ENCODE measurements at regions not wholly inside any gene's neighbourhood (a gene's known extent, or its start where the extent isn't known, plus 50 kb on each side); places are given as distances from the start of the nearest gene placed in this dataset.

- 65 to 78% (median 71%) methylated on average over 15 of the region's 15 CpGs for WGBS, 3 donors
These were observed 688.1 kb downstream of the BRD1 start for GRCh38 chr22:49139492-49140151.

GRCh38 chr22:49138250-49138790 lies 689.4 kb downstream of the BRD1 start:
- TF ChIP-seq POLR2A (IDR thresholded peaks at IDR 0.05) (no peak), EP300 (IDR thresholded peaks at IDR 0.05) (no peak), CTCF (IDR thresholded peaks at IDR 0.05) (no peak)
- Histone ChIP-seq H3K4me1 (ENCODE audit: insufficient read depth) (no peaks in the 10 kb centered on the region), H3K9me3 (no peaks in the 10 kb centered on the region), H3K4me3 (no peak overlapping the region), H3K27me3 (no peaks in the 10 kb centered on the region), H3K27ac (no peak overlapping the region), H3K36me3 (no peaks in the 10 kb centered on the region)
- no peak for DNase-seq
- 86 to 98% (median 90%) methylated on average over 1 of the region's 1 CpG for WGBS, 3 donors
- intact Hi-C loops (cut with DNase I), result no loop called here

More at GRCh38 chr22:49139492-49140151, 688.1 kb downstream of the BRD1 start:
- Histone ChIP-seq H3K4me3 (no peak overlapping the region), H3K4me1 (ENCODE audit: insufficient read depth) (no peaks in the 10 kb centered on the region), H3K36me3 (no peaks in the 10 kb centered on the region), H3K27me3 (no peaks in the 10 kb centered on the region), H3K9me3 (no peaks in the 10 kb centered on the region), H3K27ac (no peak overlapping the region)
- DNase-seq, result no peak
- no peak for TF ChIP-seq POLR2A (IDR thresholded peaks at IDR 0.05)
- TF ChIP-seq EP300 (IDR thresholded peaks at IDR 0.05), result no peak
- no peak for TF ChIP-seq CTCF (IDR thresholded peaks at IDR 0.05)
- intact Hi-C loops (cut with DNase I), result loop anchor here in 1 of 4 donors (10.0 kb wide), 1 partner anchor 55 kb away; no protein-coding TSS in a partner anchor

- WGBS, 3 donors, result 69 to 77% (median 73%) methylated on average over 7 of the region's 7 CpGs
- no peaks in the 10 kb centered on the region for H3K4me1 ChIP-seq (ENCODE audit: insufficient read depth)
- no peaks in the 10 kb centered on the region for H3K27me3 ChIP-seq
- TF ChIP-seq POLR2A (IDR thresholded peaks at IDR 0.05), result no peak
- no peak for TF ChIP-seq CTCF (IDR thresholded peaks at IDR 0.05)
- no peak for TF ChIP-seq EP300 (IDR thresholded peaks at IDR 0.05)
- no peaks in the 10 kb centered on the region for H3K36me3 ChIP-seq
- H3K4me3 ChIP-seq, result no peak overlapping the region
- no peak overlapping the region for H3K27ac ChIP-seq
- no peak for DNase-seq
- intact Hi-C loops (cut with DNase I), result no loop called here
- H3K9me3 ChIP-seq, result no peaks in the 10 kb centered on the region
These were observed 690.4 kb downstream of the BRD1 start for GRCh38 chr22:49137206-49137840.

GRCh38 chr22:49136816-49137180 lies 690.9 kb downstream of the BRD1 start:
- Histone ChIP-seq H3K36me3 (no peaks in the 10 kb centered on the region), H3K27me3 (no peaks in the 10 kb centered on the region), H3K27ac (no peak overlapping the region), H3K4me3 (no peak overlapping the region), H3K9me3 (no peaks in the 10 kb centered on the region), H3K4me1 (ENCODE audit: insufficient read depth) (no peaks in the 10 kb centered on the region)
- TF ChIP-seq POLR2A (IDR thresholded peaks at IDR 0.05), result no peak
- TF ChIP-seq EP300 (IDR thresholded peaks at IDR 0.05), result no peak
- no peak for TF ChIP-seq CTCF (IDR thresholded peaks at IDR 0.05)
- no peak for DNase-seq
- intact Hi-C loops (cut with DNase I), result no loop called here
- WGBS, 3 donors, result 81 to 90% (median 82%) methylated on average over 9 of the region's 9 CpGs
